NT2/D1 (cell line): ENCODE measurements at regions not wholly inside any gene's neighbourhood (a gene's known extent, or its start where the extent isn't known, plus 50 kb on each side); places are given as distances from the start of the nearest gene placed in this dataset.

Experiments used
- DNase-seq: peaks from one replicate; pipeline ENCODE4 v3.0.0-alpha.2; 2011; ENCODE audit warnings: low read depth, low spot score
- H3K27me3 ChIP-seq: 2 replicates; pipeline ENCODE4 v1.6.0; 2011; ENCODE audit warnings: mild to moderate bottlenecking; ENCODE audit not compliant: insufficient read length, insufficient read depth
- H3K36me3 ChIP-seq: 2 replicates; pipeline ENCODE4 v1.6.1; 2011; ENCODE audit warnings: mild to moderate bottlenecking, low read length, mixed read lengths; ENCODE audit not compliant: insufficient read depth, insufficient read length
- H3K4me1 ChIP-seq: 2 replicates; pipeline ENCODE4 v1.5.1; 2011; ENCODE audit not compliant: insufficient read depth, insufficient read length
- H3K4me3 ChIP-seq: 2 replicates; pipeline ENCODE4 v1.5.1; 2011; ENCODE audit warnings: low read depth; ENCODE audit not compliant: insufficient read length
- H3K9ac ChIP-seq: 2 replicates; pipeline ENCODE4 v1.6.0; 2011; ENCODE audit warnings: low read depth; ENCODE audit not compliant: insufficient read length
- H3K9me3 ChIP-seq: 2 replicates; pipeline ENCODE4 v1.5.1; 2011; ENCODE audit warnings: mild to moderate bottlenecking, low read length; ENCODE audit not compliant: insufficient read depth
- SUZ12 ChIP-seq: IDR thresholded peaks from 2 replicates; pipeline ENCODE4 v1.6.1; 2011; ENCODE audit not compliant: insufficient read length, insufficient read depth; ENCODE audit errors: extremely low read depth
- YY1 ChIP-seq: IDR thresholded peaks from 2 replicates; pipeline ENCODE4 v1.6.1; 2011; ENCODE audit not compliant: insufficient read length, insufficient read depth
- ZNF274 ChIP-seq: IDR thresholded peaks from 2 replicates; pipeline ENCODE4 v1.6.1; 2011; ENCODE audit warnings: mild to moderate bottlenecking, low read depth, low read length

DNA sequence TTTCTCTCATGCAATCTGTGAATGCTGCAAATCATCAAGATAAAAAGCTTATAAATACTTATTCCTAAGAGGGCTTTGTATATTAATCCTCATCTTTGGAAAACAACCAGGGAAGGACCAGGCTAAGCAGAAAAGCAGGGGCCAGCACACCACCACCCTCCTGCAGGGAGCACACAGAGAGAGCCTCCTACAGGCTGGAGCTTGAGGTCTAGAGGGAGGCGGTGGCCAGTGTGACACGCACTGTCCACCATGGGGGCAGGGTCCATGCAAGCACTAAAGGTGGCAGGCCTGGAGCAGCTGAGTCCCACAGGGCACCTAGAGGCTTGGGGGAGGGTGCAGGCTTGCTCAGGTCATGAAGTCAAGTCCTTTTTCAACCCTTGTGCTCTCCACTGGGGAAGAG, 236.9 kb downstream of the TACR3 start:
- DNase-seq = no peak
- Histone ChIP-seq H3K4me1 (no peaks in the 10 kb centered on the region), H3K27me3 (peaks cover 4% of the 10 kb centered on the region), H3K9me3 (no peaks in the 10 kb centered on the region), H3K36me3 (no peaks in the 10 kb centered on the region), H3K4me3 (no peak overlapping the region), H3K9ac (no peak overlapping the region)
- TF ChIP-seq SUZ12 (no peak), ZNF274 (no peak), YY1 (no peak)

DNA sequence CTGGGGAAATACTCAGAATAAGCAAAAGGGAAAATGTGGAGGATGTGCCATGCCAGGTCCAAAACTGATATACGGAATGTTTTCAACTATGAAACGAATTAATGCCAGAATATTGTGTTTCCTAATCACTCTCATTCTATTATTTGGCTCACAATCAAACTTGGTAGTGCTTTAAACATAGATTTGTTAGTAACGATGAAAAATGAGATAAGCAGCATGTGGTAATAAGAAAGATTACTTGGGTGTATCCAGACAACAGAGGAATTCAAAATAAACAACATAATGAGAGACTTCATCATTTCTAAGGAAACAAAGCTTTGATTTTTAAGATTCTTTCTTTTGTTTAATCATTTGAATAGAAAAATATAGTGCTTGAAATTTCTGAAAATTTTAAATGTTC, 237.3 kb downstream of the TACR3 start:
- peaks cover 4% of the 10 kb centered on the region for H3K27me3 ChIP-seq
- TF ChIP-seq YY1 (no peak), ZNF274 (no peak), SUZ12 (no peak)
- H3K9ac ChIP-seq = no peak overlapping the region
- no peaks in the 10 kb centered on the region for H3K4me1 ChIP-seq
- DNase-seq = no peak
- H3K36me3 ChIP-seq = no peaks in the 10 kb centered on the region
- no peak overlapping the region for H3K4me3 ChIP-seq
- H3K9me3 ChIP-seq = no peaks in the 10 kb centered on the region

DNA sequence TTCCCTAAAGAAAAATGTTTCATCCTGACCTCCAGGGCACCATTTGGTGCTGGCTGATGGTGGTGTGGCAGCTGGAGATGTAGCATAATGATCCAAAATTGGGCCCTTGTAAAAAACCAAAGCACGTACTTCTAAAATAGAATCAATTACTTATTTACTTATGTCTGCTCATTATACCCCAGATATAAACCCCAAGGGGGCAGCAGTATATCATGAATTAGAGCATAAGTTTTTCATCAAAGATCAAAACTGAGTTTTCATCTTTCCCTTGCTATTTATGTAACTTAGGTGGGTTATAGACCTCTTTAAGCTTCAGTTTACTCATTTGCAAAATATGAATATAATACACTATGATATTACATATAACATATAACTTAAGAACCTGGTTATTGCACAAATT, 241.1 kb downstream of the TACR3 start:
- H3K9ac ChIP-seq = no peak overlapping the region
- H3K27me3 ChIP-seq = peaks cover 4% of the 10 kb centered on the region
- H3K9me3 ChIP-seq = no peaks in the 10 kb centered on the region
- TF ChIP-seq ZNF274 = no peak
- TF ChIP-seq SUZ12 = no peak
- TF ChIP-seq YY1 = no peak
- no peak for DNase-seq
- no peaks in the 10 kb centered on the region for H3K4me1 ChIP-seq
- no peaks in the 10 kb centered on the region for H3K36me3 ChIP-seq
- no peak overlapping the region for H3K4me3 ChIP-seq

DNA sequence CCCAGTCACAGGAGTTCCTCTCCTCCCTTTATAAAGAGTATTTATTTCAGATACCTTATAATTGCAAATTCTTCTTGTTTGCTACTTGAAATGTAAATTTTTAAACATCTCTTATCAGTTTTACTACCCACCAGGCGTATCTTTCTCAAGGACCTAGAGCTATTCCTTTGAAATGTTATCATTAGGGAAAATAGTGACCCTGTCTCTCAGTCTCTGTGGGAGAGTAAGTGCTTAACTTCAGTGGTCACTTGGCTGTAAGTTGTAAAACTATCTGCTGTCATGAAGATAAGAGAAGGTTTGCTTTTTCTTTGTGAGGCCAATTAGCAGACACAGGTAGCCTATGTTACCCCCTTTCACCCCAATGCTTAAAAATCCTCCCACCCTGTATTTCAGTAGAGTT, 241.6 kb downstream of the TACR3 start:
- peaks cover 4% of the 10 kb centered on the region for H3K27me3 ChIP-seq
- H3K9me3 ChIP-seq = no peaks in the 10 kb centered on the region
- TF ChIP-seq YY1 (no peak), ZNF274 (no peak), SUZ12 (no peak)
- H3K4me1 ChIP-seq = no peaks in the 10 kb centered on the region
- H3K36me3 ChIP-seq = no peaks in the 10 kb centered on the region
- H3K4me3 ChIP-seq = no peak overlapping the region
- H3K9ac ChIP-seq = no peak overlapping the region
- DNase-seq = no peak

DNA sequence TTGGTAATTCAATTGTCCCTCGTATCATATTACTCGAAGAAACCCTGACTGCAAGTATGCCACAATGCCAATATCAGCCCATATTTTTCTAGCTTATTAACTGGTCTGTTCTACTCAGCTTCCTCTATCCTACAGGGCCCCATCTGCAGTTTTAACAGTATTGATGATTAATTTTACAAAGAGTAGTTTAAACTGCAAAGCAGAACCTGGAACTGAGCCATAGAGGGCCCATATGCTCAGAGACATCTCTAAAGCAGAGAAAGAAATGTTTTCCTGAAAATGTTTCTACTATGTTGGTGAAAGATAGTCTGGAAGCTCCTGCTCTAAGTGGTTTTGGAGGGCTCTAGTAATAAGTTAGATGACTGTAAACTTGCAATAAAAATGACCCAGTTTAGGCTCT, 259.4 kb upstream of the CENPE start:
- Histone ChIP-seq H3K36me3 (no peaks in the 10 kb centered on the region), H3K4me3 (no peak overlapping the region), H3K9me3 (no peaks in the 10 kb centered on the region), H3K9ac (no peak overlapping the region), H3K27me3 (no peaks in the 10 kb centered on the region), H3K4me1 (no peaks in the 10 kb centered on the region)
- DNase-seq = no peak
- TF ChIP-seq YY1 (no peak), SUZ12 (no peak), ZNF274 (no peak)

DNA sequence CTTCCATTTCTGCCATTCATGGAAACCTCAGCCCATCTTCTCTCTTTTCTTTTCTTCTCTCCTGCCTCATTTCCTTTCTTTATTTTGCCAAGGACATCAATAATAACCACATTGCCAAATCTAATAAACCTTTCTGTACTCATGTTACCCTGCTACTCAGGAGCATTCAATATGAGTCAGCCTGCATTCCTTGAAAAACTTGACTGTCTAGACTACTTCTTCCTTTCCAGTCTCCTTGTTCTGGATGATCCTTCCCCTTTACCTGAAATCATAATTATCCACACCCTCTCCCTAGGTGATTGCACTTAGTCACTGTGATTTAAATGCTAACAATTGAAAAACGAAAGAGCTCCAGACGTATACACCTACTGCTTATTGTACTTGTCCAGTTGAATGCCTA, 253.2 kb upstream of the CENPE start:
- Histone ChIP-seq H3K4me1 (no peaks in the 10 kb centered on the region), H3K9me3 (no peaks in the 10 kb centered on the region), H3K4me3 (no peak overlapping the region), H3K27me3 (no peaks in the 10 kb centered on the region), H3K9ac (no peak overlapping the region), H3K36me3 (no peaks in the 10 kb centered on the region)
- no peak for DNase-seq
- TF ChIP-seq YY1 (no peak), ZNF274 (no peak), SUZ12 (no peak)

DNA sequence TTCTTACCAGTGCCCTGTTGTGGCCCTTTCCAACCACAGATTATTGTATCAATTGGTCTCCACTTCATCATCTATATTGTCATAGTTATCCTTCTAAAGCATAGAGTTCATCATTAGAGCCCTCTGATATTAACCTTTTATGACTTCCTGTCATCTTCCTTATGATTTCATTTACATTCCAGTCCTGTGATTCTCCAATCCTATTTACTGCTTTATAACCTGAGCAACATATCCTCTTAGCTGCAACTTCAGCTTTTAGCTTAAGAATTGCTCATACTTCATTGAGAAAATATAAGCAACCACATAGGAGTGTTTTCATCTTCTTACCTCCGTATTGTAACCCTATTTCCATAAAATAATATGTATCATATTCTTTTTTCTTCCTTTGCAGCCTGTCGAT, 252.6 kb upstream of the CENPE start:
- no peaks in the 10 kb centered on the region for H3K27me3 ChIP-seq
- no peaks in the 10 kb centered on the region for H3K9me3 ChIP-seq
- H3K36me3 ChIP-seq = no peaks in the 10 kb centered on the region
- no peak for DNase-seq
- H3K4me3 ChIP-seq = no peak overlapping the region
- H3K9ac ChIP-seq = no peak overlapping the region
- H3K4me1 ChIP-seq = no peaks in the 10 kb centered on the region
- TF ChIP-seq ZNF274 = no peak
- no peak for TF ChIP-seq SUZ12
- no peak for TF ChIP-seq YY1
